Natural killer cell (primary cell): ENCODE measurements at regions not wholly inside any gene's neighbourhood (a gene's known extent, or its start where the extent isn't known, plus 50 kb on each side); places are given as distances from the start of the nearest gene placed in this dataset.
A peak's percentile ranks its signal among the peaks of the same experiment; 100 is the strongest.

Experiments
- ATAC-seq, 3 donors: fragments of 150-1000 bp in 2 of 3; fragments of 200-7000 bp in 1 of 3; cut with Tn5 transposase; 1 replicate in 1 of 3; 2 replicates in 2 of 3; pipeline ENCODE4 v1.10.0; 2021; ENCODE audit warnings: mild to moderate bottlenecking in 2 of 3, moderate library complexity in 2 of 3
- DNase-seq, 2 donors: peaks; one replicate each; pipeline versions ENCODE4 v3.0.0 to v3.0.0-alpha.2; 2013 to 2021; ENCODE audit warnings: mixed read lengths in 1 of 2
- H3K27ac ChIP-seq: one replicate; pipeline ENCODE4 v1.5.1; 2013; ENCODE audit warnings: mild to moderate bottlenecking, low read length
- H3K27me3 ChIP-seq: one replicate; pipeline ENCODE4 v1.6.1; 2013; ENCODE audit warnings: low read length; ENCODE audit not compliant: control insufficient read depth, insufficient read depth
- H3K36me3 ChIP-seq: one replicate; pipeline ENCODE4 v1.6.1; 2013; ENCODE audit warnings: low read length; ENCODE audit not compliant: control insufficient read depth, insufficient read depth
- H3K4me1 ChIP-seq: one replicate; pipeline ENCODE4 v1.6.1; 2013; ENCODE audit warnings: low read length; ENCODE audit not compliant: control insufficient read depth, insufficient read depth
- H3K4me3 ChIP-seq: one replicate; pipeline ENCODE4 v1.5.1; 2013; ENCODE audit warnings: low read length
- H3K9me3 ChIP-seq: one replicate; pipeline ENCODE4 v1.6.1; 2013; ENCODE audit warnings: low read length; ENCODE audit not compliant: control insufficient read depth, insufficient read depth
- H3K27ac Mint-ChIP-seq, 2 donors: one replicate each; pipeline ENCODE4 v1.8.0; 2022; ENCODE audit warnings: mild to moderate bottlenecking in 2 of 2, mixed read lengths in 2 of 2, moderate library complexity in 1 of 2
- H3K27me3 Mint-ChIP-seq, 2 donors: one replicate each; pipeline ENCODE4 v1.8.0; 2022; ENCODE audit warnings: low read depth in 2 of 2, mixed read lengths in 2 of 2
- H3K36me3 Mint-ChIP-seq: one replicate; pipeline ENCODE4 v1.8.0; 2022; ENCODE audit warnings: mixed read lengths
- H3K4me1 Mint-ChIP-seq, 2 donors: one replicate each; pipeline ENCODE4 v1.8.0; 2022; ENCODE audit warnings: mixed read lengths in 2 of 2
- H3K4me3 Mint-ChIP-seq: one replicate; pipeline ENCODE4 v1.8.0; 2022; ENCODE audit warnings: mild to moderate bottlenecking, moderate library complexity, mixed read lengths
- H3K9me3 Mint-ChIP-seq, 2 donors: one replicate each; pipeline ENCODE4 v1.8.0; 2022; ENCODE audit warnings: mixed read lengths in 2 of 2
- CTCF ChIP-seq: fragments of 200-600 bp; IDR thresholded peaks from one replicate; pipeline ENCODE4 v1.8.0; 2022; ENCODE audit warnings: antibody characterized with exemption
- WGBS: methylation state at CpG from one replicate; pipeline ENCODE4 v1.1.7; 2013; ENCODE audit warnings: missing lambda C conversion rate; ENCODE audit not compliant: insufficient coverage; 5-methylcytosine and 5-hydroxymethylcytosine counted together
- intact Hi-C: fragments of 100-400 bp; cut with micrococcal nuclease; formaldehyde crosslinking; loops from one replicate; pipeline ENCODE4 v1.14.2; 2022

- intact Hi-C loops, result no loop called here
- 87% methylated on average over 6 of the region's 6 CpGs for whole genome bisulfite sequencing
- H3K27me3 Mint-ChIP-seq, result no peaks in the 10 kb centered on the region
- Histone ChIP-seq H3K9me3 (no peaks in the 10 kb centered on the region), H3K4me1 (peaks cover 5% of the 10 kb centered on the region), H3K4me3 (no peak overlapping the region), H3K27ac (no peak overlapping the region), H3K36me3 (no peaks in the 10 kb centered on the region), H3K27me3 (no peaks in the 10 kb centered on the region)
- no peaks in the 10 kb centered on the region for H3K9me3 Mint-ChIP-seq
- ATAC-seq (no peak), DNase-seq (no peak)
- TF ChIP-seq CTCF, result no peak
- H3K36me3 Mint-ChIP-seq, result peaks cover 7% of the 10 kb centered on the region
- H3K4me3 Mint-ChIP-seq, result no peak overlapping the region
- H3K4me1 Mint-ChIP-seq, result peaks cover 7 to 16% of the 10 kb centered on the region in 2 donors
- no peak overlapping the region for H3K27ac Mint-ChIP-seq
Observed at GRCh38 chr4:38462367-38463055, 201.5 kb upstream of the KLF3 start.

- ATAC-seq (no peak), DNase-seq (no peak)
- no peak overlapping the region for H3K4me3 Mint-ChIP-seq
- peaks cover 7% of the 10 kb centered on the region for H3K36me3 Mint-ChIP-seq
- Histone ChIP-seq H3K4me1 (peaks cover 5% of the 10 kb centered on the region), H3K36me3 (no peaks in the 10 kb centered on the region), H3K9me3 (no peaks in the 10 kb centered on the region), H3K4me3 (no peak overlapping the region), H3K27ac (no peak overlapping the region), H3K27me3 (no peaks in the 10 kb centered on the region)
- no peak overlapping the region for H3K27ac Mint-ChIP-seq
- 100% methylated on average over 3 of the region's 6 CpGs for WGBS
- no peaks in the 10 kb centered on the region for H3K9me3 Mint-ChIP-seq
- no peaks in the 10 kb centered on the region for H3K27me3 Mint-ChIP-seq
- H3K4me1 Mint-ChIP-seq, result peaks cover 7 to 16% of the 10 kb centered on the region in 2 donors
- TF ChIP-seq CTCF, result no peak
- intact Hi-C loops, result no loop called here
Observed at GRCh38 chr4:38463268-38463958, 200.6 kb upstream of the KLF3 start.

GRCh38 chr4:38464328-38464727 is 199.7 kb upstream of the KLF3 start:
- Histone ChIP-seq H3K27me3 (no peaks in the 10 kb centered on the region), H3K27ac (no peak overlapping the region), H3K4me3 (no peak overlapping the region), H3K9me3 (no peaks in the 10 kb centered on the region), H3K36me3 (no peaks in the 10 kb centered on the region), H3K4me1 (peaks cover 5% of the 10 kb centered on the region)
- Mint-ChIP-seq H3K4me1 (peaks cover 7 to 16% of the 10 kb centered on the region in 2 donors), H3K36me3 (peaks cover 7% of the 10 kb centered on the region), H3K27me3 (no peaks in the 10 kb centered on the region), H3K9me3 (no peaks in the 10 kb centered on the region), H3K27ac (peak overlapping the region in 1 of 2 donors; percentile 75), H3K4me3 (no peak overlapping the region)
- no peak for TF ChIP-seq CTCF
- ATAC-seq, result no peak
- 81% methylated on average over 4 of the region's 4 CpGs for WGBS
- no peak for DNase-seq
- intact Hi-C loops, result no loop called here
